Putamen (tissue), 1 donor: ENCODE measurements at regions not wholly inside any gene's neighbourhood (a gene's known extent, or its start where the extent isn't known, plus 50 kb on each side); places are given as distances from the start of the nearest gene placed in this dataset.
"Not testable (repeated sequence)": the region's sequence is repeated elsewhere in the genome, so short reads cannot be mapped to it uniquely, and the experiment has no call there.

ENCODE experiments used
- DNase-seq: peaks from one replicate; pipeline ENCODE4 v3.0.0-alpha.2; 2016; ENCODE audit warnings: low spot score

GRCh38 chr21:28069450-28069923, 923.2 kb downstream of the LTN1 start:
- no peak for DNase-seq

GRCh38 chr21:28068455-28069358, 924.0 kb downstream of the LTN1 start:
- no peak for DNase-seq

- no peak for DNase-seq
These were observed 925.9 kb downstream of the LTN1 start for GRCh38 chr21:28066596-28067387.

- no peak for DNase-seq
These were observed 926.6 kb downstream of the LTN1 start for GRCh38 chr21:28066076-28066475.

GRCh38 chr21:28063241-28064216, 929.1 kb downstream of the LTN1 start:
- DNase-seq = peak; percentile 16

- DNase-seq = not testable (repeated sequence)
These were observed 939.7 kb downstream of the LTN1 start for GRCh38 chr21:28052956-28053355.

- peak; percentile 73 for DNase-seq
These were observed 941.0 kb downstream of the LTN1 start for GRCh38 chr21:28051649-28052048.

GRCh38 chr21:28035692-28036091, 957.0 kb downstream of the LTN1 start:
- DNase-seq = not testable (repeated sequence)

- not testable (repeated sequence) for DNase-seq
These were observed 957.8 kb downstream of the LTN1 start for GRCh38 chr21:28034916-28035315.

GRCh38 chr21:28034334-28034733, 958.3 kb downstream of the LTN1 start:
- not testable (repeated sequence) for DNase-seq

- DNase-seq = not testable (repeated sequence)
These were observed 960.0 kb downstream of the LTN1 start for GRCh38 chr21:28032652-28033051.

- DNase-seq = not testable (repeated sequence)
These were observed 961.6 kb downstream of the LTN1 start for GRCh38 chr21:28031066-28031465.

- DNase-seq = no peak
These were observed 967.6 kb downstream of the LTN1 start for GRCh38 chr21:28025111-28025510.

GRCh38 chr21:28018741-28019669, 973.7 kb downstream of the LTN1 start:
- DNase-seq = peak; percentile 91

- DNase-seq = no peak
These were observed 974.5 kb downstream of the LTN1 start for GRCh38 chr21:28018213-28018612.

- no peak for DNase-seq
These were observed 976.1 kb downstream of the LTN1 start for GRCh38 chr21:28016571-28016970.

GRCh38 chr21:28013123-28013522, 979.6 kb downstream of the LTN1 start:
- not testable (repeated sequence) for DNase-seq

GRCh38 chr21:28011970-28012369, 980.7 kb downstream of the LTN1 start:
- DNase-seq = not testable (repeated sequence)

GRCh38 chr21:28008245-28008644, 984.4 kb downstream of the LTN1 start:
- not testable (repeated sequence) for DNase-seq

GRCh38 chr21:28003627-28004026, 989.0 kb downstream of the LTN1 start:
- not testable (repeated sequence) for DNase-seq
